Amniotic stem cell (primary cell): ENCODE measurements at regions not wholly inside any gene's neighbourhood (a gene's known extent, or its start where the extent isn't known, plus 50 kb on each side); places are given as distances from the start of the nearest gene placed in this dataset.
"Not testable (repeated sequence)": the region's sequence is repeated elsewhere in the genome, so short reads cannot be mapped to it uniquely, and the experiment has no call there.

Experiments
- DNase-seq: peaks from one replicate; lab custom pipeline; 2025; lab: John Stamatoyannopoulos, UW

- no peak for DNase-seq
Measured at GRCh38 chr1:185541871-185542301, 192.3 kb upstream of the HMCN1 start.

- DNase-seq: no peak
Measured at GRCh38 chr1:185540295-185540694, 193.9 kb upstream of the HMCN1 start.

GRCh38 chr1:185539277-185539943 lies 194.8 kb upstream of the HMCN1 start:
- no peak for DNase-seq

- not testable (repeated sequence) for DNase-seq
Measured at GRCh38 chr1:185538309-185538898, 195.8 kb upstream of the HMCN1 start.

- DNase-seq: no peak
Measured at GRCh38 chr1:185537596-185537995, 196.6 kb upstream of the HMCN1 start.

GRCh38 chr1:185536165-185536920 lies 197.8 kb upstream of the HMCN1 start:
- DNase-seq: no peak

GRCh38 chr1:185535621-185536020 lies 198.6 kb upstream of the HMCN1 start:
- DNase-seq: no peak

- DNase-seq: no peak
Measured at GRCh38 chr1:185534801-185535200, 199.4 kb upstream of the HMCN1 start.

GRCh38 chr1:185533596-185533995 lies 200.6 kb upstream of the HMCN1 start:
- no peak for DNase-seq

GRCh38 chr1:185532856-185533255 lies 201.3 kb upstream of the HMCN1 start:
- DNase-seq: no peak

- no peak for DNase-seq
Measured at GRCh38 chr1:185531838-185532237, 202.4 kb upstream of the HMCN1 start.

- no peak for DNase-seq
Measured at GRCh38 chr1:185530215-185530614, 204.0 kb upstream of the HMCN1 start.

- no peak for DNase-seq
Measured at GRCh38 chr1:185529673-185530072, 204.5 kb upstream of the HMCN1 start.

GRCh38 chr1:185528084-185528676 lies 206.0 kb upstream of the HMCN1 start:
- no peak for DNase-seq

- no peak for DNase-seq
Measured at GRCh38 chr1:185526344-185527307, 207.6 kb upstream of the HMCN1 start.

- no peak for DNase-seq
Measured at GRCh38 chr1:185520188-185520920, 203.3 kb upstream of the IVNS1ABP start.

- DNase-seq: no peak
Measured at GRCh38 chr1:185517808-185518419, 200.9 kb upstream of the IVNS1ABP start.

GRCh38 chr1:185517301-185517700 lies 200.3 kb upstream of the IVNS1ABP start:
- not testable (repeated sequence) for DNase-seq

GRCh38 chr1:185515696-185516095 lies 198.7 kb upstream of the IVNS1ABP start:
- DNase-seq: no peak

- no peak for DNase-seq
Measured at GRCh38 chr1:185514311-185514710, 197.3 kb upstream of the IVNS1ABP start.
